ENCODE measurements at regions not wholly inside any gene's neighbourhood (a gene's known extent, or its start where the extent isn't known, plus 50 kb on each side); places are given as distances from the start of the nearest gene placed in this dataset.

DNA sequence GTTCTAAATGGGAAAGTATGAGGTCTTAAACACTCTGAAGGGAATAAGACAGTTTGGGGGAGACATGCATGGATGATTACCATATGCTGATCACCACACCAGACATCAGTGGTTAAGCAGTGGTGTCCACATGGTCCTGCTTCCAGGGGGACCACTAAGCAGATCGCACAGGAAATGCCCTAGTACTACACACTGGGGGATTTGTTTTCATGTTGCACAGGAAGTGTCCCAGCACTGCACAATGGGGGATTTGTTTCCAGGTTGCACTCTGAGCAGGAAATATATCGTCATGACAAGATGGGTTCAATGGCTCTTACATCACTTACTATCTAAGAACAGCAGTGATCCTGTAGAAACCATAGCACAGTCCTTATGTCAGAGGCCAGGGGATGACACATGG, 245.5 kb downstream of the BCL11B start:
- TF ChIP-seq ZFX (IDR thresholded peaks at IDR 0.05), result no peak
- TF ChIP-seq, protein P1, sequence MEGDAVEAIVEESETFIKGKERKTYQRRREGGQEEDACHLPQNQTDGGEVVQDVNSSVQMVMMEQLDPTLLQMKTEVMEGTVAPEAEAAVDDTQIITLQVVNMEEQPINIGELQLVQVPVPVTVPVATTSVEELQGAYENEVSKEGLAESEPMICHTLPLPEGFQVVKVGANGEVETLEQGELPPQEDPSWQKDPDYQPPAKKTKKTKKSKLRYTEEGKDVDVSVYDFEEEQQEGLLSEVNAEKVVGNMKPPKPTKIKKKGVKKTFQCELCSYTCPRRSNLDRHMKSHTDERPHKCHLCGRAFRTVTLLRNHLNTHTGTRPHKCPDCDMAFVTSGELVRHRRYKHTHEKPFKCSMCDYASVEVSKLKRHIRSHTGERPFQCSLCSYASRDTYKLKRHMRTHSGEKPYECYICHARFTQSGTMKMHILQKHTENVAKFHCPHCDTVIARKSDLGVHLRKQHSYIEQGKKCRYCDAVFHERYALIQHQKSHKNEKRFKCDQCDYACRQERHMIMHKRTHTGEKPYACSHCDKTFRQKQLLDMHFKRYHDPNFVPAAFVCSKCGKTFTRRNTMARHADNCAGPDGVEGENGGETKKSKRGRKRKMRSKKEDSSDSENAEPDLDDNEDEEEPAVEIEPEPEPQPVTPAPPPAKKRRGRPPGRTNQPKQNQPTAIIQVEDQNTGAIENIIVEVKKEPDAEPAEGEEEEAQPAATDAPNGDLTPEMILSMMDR (conservative IDR thresholded peaks at IDR 0.05), result no peak

DNA sequence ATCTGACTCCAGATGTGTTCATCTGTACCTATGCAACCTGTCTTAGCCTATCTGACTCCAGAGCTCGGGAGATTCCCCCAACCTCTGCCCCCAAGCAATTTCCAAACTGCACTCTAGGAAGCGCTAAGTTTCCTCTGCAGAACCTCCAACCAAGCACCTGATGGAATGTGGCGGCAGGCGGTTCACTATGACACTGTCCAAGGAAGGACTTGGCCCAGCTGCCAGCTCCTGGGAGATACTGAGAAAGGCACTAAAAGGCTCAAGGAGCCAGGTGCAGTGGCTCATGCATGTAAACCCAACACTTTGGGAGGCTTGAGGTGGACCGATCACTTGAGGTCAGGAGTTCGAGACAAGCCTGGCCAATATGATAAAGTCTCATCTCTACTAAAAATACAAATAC, 244.0 kb downstream of the BCL11B start:
- TF ChIP-seq ZFX (IDR thresholded peaks at IDR 0.05), result no peak
- TF ChIP-seq, protein P1 (conservative IDR thresholded peaks at IDR 0.05), result no peak
- H3K27ac ChIP-seq, result no peak overlapping the region

More for the DNA sequence above, 245.5 kb downstream of the BCL11B start:
- H3K27ac ChIP-seq, result no peak overlapping the region

DNA sequence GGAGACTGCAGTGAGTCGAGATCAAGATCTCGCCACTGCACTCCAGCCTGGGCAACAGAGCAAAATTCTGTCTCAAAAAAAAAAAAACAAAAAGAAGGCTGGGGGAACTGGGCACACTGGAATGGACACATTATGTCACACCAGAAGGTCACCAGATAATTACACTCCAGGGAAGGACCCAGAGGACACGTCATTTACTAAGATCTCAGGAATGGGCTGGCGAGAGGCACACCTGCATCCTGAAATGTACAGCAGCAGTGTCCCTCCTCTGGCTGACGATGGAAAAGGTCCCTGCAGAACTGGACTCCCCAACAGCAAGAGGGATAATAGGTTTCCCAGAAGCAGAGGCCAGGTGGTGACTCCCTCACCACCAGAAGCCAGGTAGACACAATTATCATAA, 243.5 kb downstream of the BCL11B start:
- no peak for TF ChIP-seq ZFX (IDR thresholded peaks at IDR 0.05)
- TF ChIP-seq, protein P1 (conservative IDR thresholded peaks at IDR 0.05), result no peak
- no peak overlapping the region for H3K27ac ChIP-seq

DNA sequence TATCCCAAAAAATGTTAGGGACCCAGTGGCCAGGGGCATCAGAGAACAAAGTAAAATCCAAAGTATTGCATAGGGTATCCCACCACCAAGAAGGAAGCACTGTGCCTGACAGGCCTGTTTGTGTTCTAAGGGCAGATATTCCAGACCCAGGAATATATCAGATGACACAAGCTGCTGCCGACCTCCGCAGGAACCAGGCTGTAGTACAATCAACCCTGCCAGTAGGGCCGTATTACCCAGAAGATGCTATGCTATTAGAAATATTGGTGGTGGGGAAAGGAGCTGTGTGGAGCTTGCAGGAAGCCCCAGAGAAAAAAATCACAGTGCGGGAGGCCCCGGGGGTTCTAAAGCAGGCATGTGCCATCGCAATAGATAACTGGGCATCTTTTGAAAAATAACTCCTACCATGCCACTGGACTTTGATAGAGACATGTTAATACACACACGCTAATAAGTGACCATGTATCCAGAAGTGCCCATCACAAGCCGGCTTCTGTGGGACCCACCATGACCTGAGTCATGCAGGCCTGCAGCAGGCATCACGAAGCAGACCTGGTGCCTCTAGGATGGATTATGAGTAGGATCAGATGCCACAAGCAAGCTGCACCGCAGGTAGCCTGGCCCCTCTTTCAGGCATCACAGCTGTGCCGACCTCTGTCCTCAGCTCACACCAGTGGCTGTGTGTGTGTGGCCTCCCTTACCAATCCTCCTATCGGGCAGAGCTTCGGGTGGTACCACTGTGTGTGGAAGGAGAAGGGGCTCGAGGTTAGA, 242.7 kb downstream of the BCL11B start:
- H3K27ac ChIP-seq, result no peak overlapping the region
- TF ChIP-seq ZFX (IDR thresholded peaks at IDR 0.05), result no peak
- TF ChIP-seq, protein P1 (conservative IDR thresholded peaks at IDR 0.05), result no peak

DNA sequence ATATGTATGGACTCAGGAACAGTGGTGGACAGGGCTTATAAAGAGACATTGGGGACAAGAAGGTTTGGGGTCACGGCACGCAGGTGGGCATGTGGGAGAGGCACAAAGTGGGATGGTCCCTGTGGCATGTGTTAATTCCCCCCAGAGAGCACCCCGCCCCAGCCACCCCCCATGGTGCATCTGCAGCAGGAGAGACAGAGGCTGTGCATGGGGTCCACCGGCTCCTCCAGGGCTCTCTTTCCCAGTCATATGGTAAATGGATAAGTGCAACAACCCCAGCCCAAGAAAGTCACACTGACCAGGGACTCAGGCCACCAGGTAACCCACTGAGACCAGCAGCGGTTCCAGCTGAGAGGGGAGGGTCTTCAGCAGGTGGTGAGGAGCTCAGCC, 242.1 kb downstream of the BCL11B start:
- TF ChIP-seq ZFX (IDR thresholded peaks at IDR 0.05), result no peak
- TF ChIP-seq, protein P1 (conservative IDR thresholded peaks at IDR 0.05), result no peak

DNA sequence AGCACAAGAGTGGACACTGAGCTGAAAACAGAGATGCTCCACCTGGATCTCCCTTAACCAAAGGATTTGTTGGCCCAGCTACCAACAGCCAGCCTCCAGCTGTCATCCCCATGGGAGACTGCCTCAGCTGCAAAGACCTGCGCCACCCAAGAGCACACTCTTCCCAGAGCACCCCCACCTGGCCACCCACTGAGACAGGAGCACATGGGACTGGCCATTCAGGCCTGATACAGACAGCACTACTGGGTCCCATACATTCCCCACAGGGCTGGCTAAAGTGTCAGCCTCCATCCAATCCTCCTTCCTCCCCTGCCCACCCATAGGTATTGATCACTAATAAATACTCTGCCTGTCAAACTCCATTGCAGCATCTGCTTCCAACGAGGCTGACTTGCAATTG, 241.5 kb downstream of the BCL11B start:
- TF ChIP-seq ZFX (IDR thresholded peaks at IDR 0.05), result no peak
- TF ChIP-seq, protein P1 (conservative IDR thresholded peaks at IDR 0.05), result no peak
- H3K27ac ChIP-seq, result no peak overlapping the region

More for the DNA sequence above, 242.1 kb downstream of the BCL11B start:
- H3K27ac ChIP-seq, result no peak overlapping the region

DNA sequence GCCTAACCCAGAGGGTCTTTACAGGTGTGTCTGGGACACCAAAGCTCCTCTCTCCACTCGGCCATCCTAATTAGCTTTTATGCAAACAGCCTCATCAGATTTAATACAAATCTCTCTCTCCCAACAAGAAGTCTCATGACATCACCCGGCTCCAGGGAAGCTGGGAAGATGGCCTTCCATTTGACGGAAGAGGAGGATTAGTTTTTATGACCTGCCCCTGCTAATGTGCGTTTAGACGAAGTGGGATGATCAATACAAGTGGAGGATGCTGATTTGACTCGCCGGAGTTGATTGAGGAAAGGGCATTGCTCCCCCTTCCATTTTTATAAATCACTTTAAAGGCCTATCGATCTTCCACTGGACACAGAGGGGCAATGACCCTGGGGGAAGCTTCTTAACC, 239.2 kb downstream of the BCL11B start:
- no peak overlapping the region for H3K27ac ChIP-seq
- no peak for TF ChIP-seq ZFX (IDR thresholded peaks at IDR 0.05)
- TF ChIP-seq, protein P1 (conservative IDR thresholded peaks at IDR 0.05), result no peak
